Esophagus squamous epithelium (tissue), 5 donors: ENCODE measurements at regions not wholly inside any gene's neighbourhood (a gene's known extent, or its start where the extent isn't known, plus 50 kb on each side); places are given as distances from the start of the nearest gene placed in this dataset.

Experiments
- DNase-seq: peaks from one replicate; lab custom pipeline; 2025; lab: John Stamatoyannopoulos, UW
- H3K27ac ChIP-seq, 4 donors: fragments of 200-600 bp; sonication (generic); one replicate each; pipeline ENCODE4 v1.5.1; 2016 to 2019; ENCODE audit warnings: mild to moderate bottlenecking in 1 of 4
- H3K27me3 ChIP-seq, 4 donors: fragments of 200-600 bp; sonication (generic); 1 replicate in 3 of 4; 2 replicates in 1 of 4; pipeline versions ENCODE4 v1.5.1 to v1.6.0; 2017 to 2021; ENCODE audit warnings: antibody characterized with exemption in 1 of 4
- H3K36me3 ChIP-seq, 3 donors: fragments of 200-600 bp; sonication (generic); one replicate each; pipeline ENCODE4 v1.5.1; 2016 to 2019
- H3K4me1 ChIP-seq, 3 donors: fragments of 200-600 bp; sonication (generic); one replicate each; pipeline ENCODE4 v1.5.1; 2017 to 2019
- H3K4me3 ChIP-seq, 4 donors: fragments of 200-600 bp; sonication (generic); 1 replicate in 3 of 4; 2 replicates in 1 of 4; pipeline ENCODE4 v1.5.1; 2016 to 2019; ENCODE audit warnings: mild to moderate bottlenecking in 2 of 4, moderate library complexity in 1 of 4
- H3K9me3 ChIP-seq, 3 donors: fragments of 200-600 bp; sonication (generic); one replicate each; pipeline ENCODE4 v1.5.1; 2016 to 2019
- POLR2A ChIP-seq, 4 donors: fragments of 450-650 bp; IDR thresholded peaks; one replicate each; pipeline ENCODE4 v1.6.1; 2017; ENCODE audit warnings: antibody characterized with exemption in 4 of 4, mild to moderate bottlenecking in 4 of 4, moderate library complexity in 3 of 4
- WGBS, 2 donors: methylation state at CpG; one replicate each; pipeline ENCODE4 v1.1.5; 2018; 5-methylcytosine and 5-hydroxymethylcytosine counted together
- intact Hi-C: fragments of 100-400 bp; cut with DNase I; formaldehyde crosslinking; loops from one replicate; pipeline ENCODE4 v1.15.0; 2022
- TF ChIP-seq, protein P1 (sequence below), 6 experiments: fragments of 450-650 bp in 4 of 6; fragments of 200-600 bp in 2 of 6; sonication (generic) in 2 of 6; IDR thresholded peaks; one replicate each; pipeline ENCODE4 v1.5.1; 2016 to 2019; ENCODE audit warnings: antibody characterized with exemption in 6 of 6, mild to moderate bottlenecking in 4 of 6, moderate library complexity in 4 of 6
- donor health status: DM: yes; HTN: yes; CAD: no.

DNA sequence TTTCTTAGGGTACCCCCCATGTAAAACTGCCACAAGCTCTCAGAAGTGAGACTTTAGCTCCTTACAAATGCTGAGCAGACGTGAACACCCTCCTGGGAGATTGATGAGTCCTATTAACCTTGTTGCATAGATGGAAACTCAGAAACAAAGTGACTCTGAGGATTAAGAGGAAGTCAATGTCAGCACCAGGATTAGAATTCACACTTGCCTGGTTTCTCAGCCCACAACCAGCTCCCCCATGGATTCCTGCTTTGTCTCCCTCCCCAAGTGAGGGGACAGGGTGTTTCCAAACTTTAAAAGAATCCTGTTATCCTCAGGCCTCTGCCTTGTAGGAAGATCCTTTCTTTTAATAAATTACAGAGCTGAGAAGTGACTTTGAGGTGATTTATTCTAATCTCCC, 324.4 kb downstream of the NDFIP2 start:
- WGBS, 2 donors, result 79 to 88% methylated on average over 1 of the region's 1 CpG
- TF ChIP-seq, protein P1, sequence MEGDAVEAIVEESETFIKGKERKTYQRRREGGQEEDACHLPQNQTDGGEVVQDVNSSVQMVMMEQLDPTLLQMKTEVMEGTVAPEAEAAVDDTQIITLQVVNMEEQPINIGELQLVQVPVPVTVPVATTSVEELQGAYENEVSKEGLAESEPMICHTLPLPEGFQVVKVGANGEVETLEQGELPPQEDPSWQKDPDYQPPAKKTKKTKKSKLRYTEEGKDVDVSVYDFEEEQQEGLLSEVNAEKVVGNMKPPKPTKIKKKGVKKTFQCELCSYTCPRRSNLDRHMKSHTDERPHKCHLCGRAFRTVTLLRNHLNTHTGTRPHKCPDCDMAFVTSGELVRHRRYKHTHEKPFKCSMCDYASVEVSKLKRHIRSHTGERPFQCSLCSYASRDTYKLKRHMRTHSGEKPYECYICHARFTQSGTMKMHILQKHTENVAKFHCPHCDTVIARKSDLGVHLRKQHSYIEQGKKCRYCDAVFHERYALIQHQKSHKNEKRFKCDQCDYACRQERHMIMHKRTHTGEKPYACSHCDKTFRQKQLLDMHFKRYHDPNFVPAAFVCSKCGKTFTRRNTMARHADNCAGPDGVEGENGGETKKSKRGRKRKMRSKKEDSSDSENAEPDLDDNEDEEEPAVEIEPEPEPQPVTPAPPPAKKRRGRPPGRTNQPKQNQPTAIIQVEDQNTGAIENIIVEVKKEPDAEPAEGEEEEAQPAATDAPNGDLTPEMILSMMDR (IDR thresholded peaks at IDR 0.05), result no peak
- no peak for TF ChIP-seq POLR2A (IDR thresholded peaks at IDR 0.05)
- Histone ChIP-seq H3K27me3 (no peaks in the 10 kb centered on the region), H3K27ac (no peak overlapping the region), H3K4me3 (no peak overlapping the region), H3K4me1 (no peaks in the 10 kb centered on the region), H3K9me3 (no peaks in the 10 kb centered on the region), H3K36me3 (no peaks in the 10 kb centered on the region)
- no peak for DNase-seq
- intact Hi-C loops, result no loop called here

DNA sequence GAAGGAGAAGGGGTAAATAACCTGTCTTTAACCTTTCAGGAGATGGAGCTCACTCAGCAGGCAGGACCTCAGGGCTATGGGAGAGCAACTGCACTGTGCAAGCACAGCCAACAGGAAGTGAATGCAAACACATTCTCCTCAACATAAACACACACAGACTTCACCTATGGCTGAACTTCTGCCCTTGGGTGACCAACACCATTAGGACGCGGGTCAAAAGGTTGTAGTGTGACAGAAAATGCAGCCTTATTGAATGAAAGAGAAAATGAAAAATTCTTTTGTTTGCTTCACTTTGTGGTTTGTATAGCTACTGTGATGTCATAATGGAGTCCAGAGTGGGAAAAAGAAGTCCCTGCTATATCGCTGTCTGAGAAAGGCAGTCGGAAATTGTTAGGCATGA, 323.0 kb downstream of the NDFIP2 start:
- H3K4me3 ChIP-seq, result no peak overlapping the region
- no peak overlapping the region for H3K27ac ChIP-seq
- TF ChIP-seq, protein P1 (IDR thresholded peaks at IDR 0.05), result no peak
- no peaks in the 10 kb centered on the region for H3K4me1 ChIP-seq
- no peaks in the 10 kb centered on the region for H3K36me3 ChIP-seq
- 76 to 86% methylated on average over 4 of the region's 4 CpGs for WGBS, 2 donors
- intact Hi-C loops, result no loop called here
- H3K27me3 ChIP-seq, result no peaks in the 10 kb centered on the region
- H3K9me3 ChIP-seq, result no peaks in the 10 kb centered on the region
- DNase-seq, result no peak

DNA sequence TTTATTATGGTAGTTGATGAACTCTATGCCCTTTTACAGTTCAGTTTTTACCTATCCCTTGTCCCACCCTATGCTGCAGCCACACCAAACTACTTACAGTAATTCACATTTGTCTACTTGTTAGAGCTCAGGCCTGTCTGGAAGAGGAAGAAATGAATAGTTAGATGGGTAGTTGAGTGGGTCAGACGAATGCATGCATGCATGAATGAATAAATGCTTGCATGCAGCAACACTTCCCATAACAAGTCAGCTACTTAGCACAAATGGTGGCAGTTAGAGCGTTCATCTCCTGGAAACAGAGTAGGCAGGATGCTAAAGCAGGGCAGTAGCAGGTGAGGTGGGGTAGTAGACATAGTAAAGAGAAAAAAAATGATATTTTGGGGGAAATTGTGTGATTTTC, 322.3 kb downstream of the NDFIP2 start:
- Histone ChIP-seq H3K4me3 (no peak overlapping the region), H3K27ac (no peak overlapping the region), H3K27me3 (no peaks in the 10 kb centered on the region), H3K9me3 (no peaks in the 10 kb centered on the region), H3K36me3 (no peaks in the 10 kb centered on the region), H3K4me1 (no peaks in the 10 kb centered on the region)
- TF ChIP-seq, protein P1 (IDR thresholded peaks at IDR 0.05), result no peak
- TF ChIP-seq POLR2A (IDR thresholded peaks at IDR 0.05), result no peak
- WGBS, 2 donors, result 72 to 84% methylated on average over 2 of the region's 2 CpGs
- intact Hi-C loops, result no loop called here
- no peak for DNase-seq

DNA sequence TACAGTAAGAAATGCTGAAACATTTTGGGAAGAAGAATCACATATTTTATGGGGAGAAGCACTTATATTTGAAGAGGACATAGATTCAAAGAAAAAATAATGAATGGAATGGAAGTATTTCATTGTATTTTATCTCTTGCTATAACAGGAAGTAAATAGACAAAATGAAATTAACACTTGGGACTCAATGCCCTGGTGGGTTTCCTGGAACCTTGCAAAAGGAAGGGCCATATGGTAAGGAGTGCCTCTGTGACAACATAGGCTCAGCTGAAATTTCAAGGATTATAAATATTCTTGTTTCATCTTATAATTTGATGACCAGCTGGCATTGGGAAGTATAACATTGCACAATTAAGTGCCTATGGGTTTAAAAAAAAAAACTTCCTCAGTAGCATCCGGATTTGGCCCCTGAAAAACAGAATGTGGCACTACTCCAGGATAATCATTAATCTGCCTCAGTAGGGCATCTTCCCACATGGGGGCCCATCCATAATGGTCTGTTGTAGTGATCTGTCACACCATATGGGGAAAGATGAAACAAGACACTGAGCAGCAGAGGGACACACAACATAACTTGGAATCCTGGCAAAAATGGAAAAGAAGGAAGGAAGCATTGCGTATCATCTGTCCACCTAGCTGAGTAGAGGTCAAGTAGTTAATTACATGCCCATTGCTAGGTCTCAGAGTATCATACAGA, 321.6 kb downstream of the NDFIP2 start:
- H3K36me3 ChIP-seq, result no peaks in the 10 kb centered on the region
- no peak overlapping the region for H3K27ac ChIP-seq
- intact Hi-C loops, result no loop called here
- H3K27me3 ChIP-seq, result no peaks in the 10 kb centered on the region
- no peak for TF ChIP-seq POLR2A (IDR thresholded peaks at IDR 0.05)
- TF ChIP-seq, protein P1 (IDR thresholded peaks at IDR 0.05), result no peak
- 45 to 61% methylated on average over 2 of the region's 2 CpGs for WGBS, 2 donors
- no peaks in the 10 kb centered on the region for H3K9me3 ChIP-seq
- H3K4me3 ChIP-seq, result no peak overlapping the region
- H3K4me1 ChIP-seq, result no peaks in the 10 kb centered on the region
- DNase-seq, result no peak

DNA sequence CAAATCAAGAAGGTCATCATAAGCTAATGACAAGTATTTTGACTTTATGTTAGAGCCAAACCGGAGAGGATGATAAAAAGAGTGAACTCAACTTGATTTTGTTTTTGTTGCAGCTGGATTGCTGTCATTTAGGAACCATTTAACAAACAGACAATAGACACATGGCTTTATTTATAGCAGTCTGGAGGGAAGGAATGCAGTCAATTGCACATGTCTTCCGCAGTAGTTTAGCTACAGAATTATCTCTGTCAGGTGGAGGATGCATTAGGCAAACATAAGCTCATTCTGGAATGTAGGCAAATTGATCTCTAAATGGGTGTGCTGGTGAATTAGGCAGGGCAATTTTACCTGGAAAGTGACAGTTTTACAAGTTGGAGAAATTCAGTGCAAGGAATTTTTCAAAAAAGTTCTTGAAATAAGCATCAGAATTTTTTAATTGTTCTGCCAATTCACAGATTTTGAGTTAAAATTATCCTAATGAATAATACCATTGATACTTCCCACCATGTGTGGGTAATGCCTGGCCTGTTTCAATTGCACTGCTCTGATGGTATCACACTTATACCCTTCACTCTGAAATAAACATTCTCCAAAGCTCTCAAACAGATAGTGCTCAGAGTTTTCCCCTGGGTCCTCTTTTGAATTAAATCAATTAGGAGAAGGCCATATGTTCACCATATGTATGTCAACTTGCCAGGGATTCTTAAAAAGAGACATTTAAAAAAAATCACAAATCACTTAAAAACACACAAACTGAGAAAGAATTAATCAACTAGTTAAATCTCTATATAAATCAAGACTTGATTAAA, 318.3 kb downstream of the NDFIP2 start:
- Histone ChIP-seq H3K4me1 (no peaks in the 10 kb centered on the region), H3K27me3 (no peaks in the 10 kb centered on the region), H3K27ac (no peak overlapping the region), H3K4me3 (no peak overlapping the region), H3K36me3 (no peaks in the 10 kb centered on the region), H3K9me3 (no peaks in the 10 kb centered on the region)
- 41 to 72% methylated on average over 2 of the region's 2 CpGs for WGBS, 2 donors
- DNase-seq, result no peak
- intact Hi-C loops, result no loop called here
- TF ChIP-seq POLR2A (IDR thresholded peaks at IDR 0.05), result no peak
- TF ChIP-seq, protein P1 (IDR thresholded peaks at IDR 0.05), result no peak
